ENCODE measurements at regions not wholly inside any gene's neighbourhood (a gene's known extent, or its start where the extent isn't known, plus 50 kb on each side); places are given as distances from the start of the nearest gene placed in this dataset.
"Not testable (repeated sequence)": the region's sequence is repeated elsewhere in the genome, so short reads cannot be mapped to it uniquely, and the experiment has no call there.

DNA sequence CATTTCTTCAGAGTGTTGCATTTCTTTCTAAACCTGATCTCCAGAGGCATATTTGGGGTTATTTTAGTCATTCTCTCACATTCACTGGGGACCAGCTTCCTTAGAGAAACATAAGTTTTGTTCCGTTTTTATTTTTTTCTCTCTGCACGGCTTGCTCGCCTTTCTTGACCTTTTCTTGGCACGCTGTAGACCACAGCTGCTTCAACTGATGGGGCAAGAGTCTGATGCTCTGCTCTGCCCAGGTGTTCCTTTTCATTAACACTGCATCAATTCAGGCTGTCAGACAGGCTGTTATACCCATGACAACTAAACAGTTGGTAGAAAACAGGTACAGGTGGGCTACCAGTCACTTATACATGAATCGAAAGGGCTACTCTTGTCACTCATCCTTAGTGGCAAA lies 682.2 kb upstream of the DIAPH2 start:
- no peak for DNase-seq

DNA sequence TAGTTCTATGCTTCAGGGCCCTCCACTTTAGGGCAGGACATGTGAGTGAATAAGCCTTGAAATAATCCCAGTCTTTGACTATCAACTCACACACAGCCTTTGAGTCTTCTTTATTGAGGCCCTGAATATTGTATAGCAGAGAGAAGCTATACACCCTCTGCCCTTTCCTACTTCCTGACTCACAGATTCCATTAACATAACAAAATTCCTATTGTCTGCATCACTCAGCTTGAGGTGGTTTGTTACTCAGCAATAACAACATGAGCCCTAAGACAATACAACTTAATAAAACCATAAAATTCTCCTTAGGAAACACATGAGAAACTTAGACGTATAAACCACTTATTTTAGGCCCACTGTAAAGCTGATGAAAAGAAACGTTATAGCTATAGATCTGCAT lies 680.3 kb upstream of the DIAPH2 start:
- DNase-seq = no peak

GRCh38 chrX:96006281-96006680 lies 678.4 kb upstream of the DIAPH2 start:
- DNase-seq = no peak

- no peak for DNase-seq
Observed at GRCh38 chrX:96027407-96027806, 657.2 kb upstream of the DIAPH2 start.

GRCh38 chrX:96052078-96052477 lies 632.6 kb upstream of the DIAPH2 start:
- DNase-seq = no peak

DNA sequence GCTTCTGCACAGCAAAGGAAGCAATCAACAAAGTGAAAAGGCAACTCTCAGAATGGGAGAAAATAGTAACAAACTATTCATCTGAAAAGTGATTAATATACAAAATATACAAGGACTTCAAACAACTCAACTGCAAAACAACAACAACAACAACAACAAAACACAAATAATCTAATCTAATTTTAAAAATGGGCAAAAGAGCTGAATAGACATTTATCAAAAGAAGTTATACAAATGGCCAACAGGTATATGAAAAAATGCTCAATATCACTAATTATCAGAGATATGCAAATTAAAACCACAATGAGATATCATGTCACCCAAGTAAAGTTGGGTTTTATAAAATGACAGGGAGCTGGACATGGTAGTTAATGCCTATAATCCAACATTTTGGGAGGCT lies 602.8 kb upstream of the DIAPH2 start:
- DNase-seq = no peak

GRCh38 chrX:96094616-96095015 lies 590.0 kb upstream of the DIAPH2 start:
- no peak for DNase-seq

DNA sequence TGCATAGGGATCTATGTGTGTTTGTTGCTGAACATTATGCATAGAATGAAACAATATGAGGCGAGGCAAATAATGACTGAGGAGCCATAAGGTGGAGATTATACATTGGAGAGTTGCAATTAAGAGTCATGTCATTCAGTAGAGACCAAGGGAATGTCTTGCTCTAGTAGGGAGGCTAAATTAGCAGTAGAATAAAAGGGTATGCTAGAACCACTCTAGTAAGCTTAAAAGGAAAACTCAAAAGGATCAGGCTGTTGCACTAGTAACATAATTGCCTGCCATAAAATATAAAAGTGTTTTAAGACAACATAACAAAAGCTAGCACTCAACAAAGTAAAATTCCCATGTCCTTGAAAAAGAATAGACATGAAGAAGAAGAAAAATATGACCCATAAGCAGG lies 586.2 kb upstream of the DIAPH2 start:
- DNase-seq = no peak

- no peak for DNase-seq
Observed at GRCh38 chrX:96102997-96103396, 581.6 kb upstream of the DIAPH2 start.

DNA sequence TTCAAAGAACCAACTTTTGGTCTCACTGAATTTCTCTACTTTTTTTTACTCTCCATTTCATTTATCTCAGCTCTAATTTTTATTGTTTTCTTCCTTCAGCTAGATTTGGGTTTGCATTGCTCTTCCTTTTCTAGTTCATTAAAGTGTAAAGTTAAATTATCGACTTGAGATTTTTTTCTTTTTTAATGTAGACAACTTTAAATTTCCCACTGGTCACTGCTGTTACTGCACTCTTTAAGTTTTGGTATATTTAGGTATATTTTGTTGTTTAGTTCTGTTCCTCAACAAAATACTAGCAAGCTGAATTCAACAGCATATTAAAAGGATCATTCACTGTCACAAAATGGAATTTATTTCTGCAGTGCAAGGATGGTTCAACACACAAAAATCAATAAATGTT lies 572.0 kb upstream of the DIAPH2 start:
- no peak for DNase-seq

DNA sequence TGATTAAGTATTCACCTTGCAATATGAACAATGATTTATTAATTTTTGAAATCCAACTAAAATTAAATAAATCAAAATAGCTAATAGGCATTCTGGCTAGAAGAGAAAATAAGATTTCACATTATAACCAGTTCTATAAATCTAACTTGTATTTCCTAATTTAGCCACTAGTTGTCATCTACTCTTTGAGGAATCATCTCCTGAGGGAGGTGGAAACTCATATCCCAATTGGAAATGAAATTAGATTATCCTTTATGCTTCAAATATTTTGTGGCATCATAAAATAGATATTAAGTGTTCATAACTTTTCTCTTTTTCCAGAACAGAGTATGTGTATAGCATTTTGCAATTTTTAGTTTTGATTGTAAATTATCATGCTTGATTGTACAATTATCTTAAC lies 558.5 kb upstream of the DIAPH2 start:
- no peak for DNase-seq

GRCh38 chrX:96128058-96128457 lies 556.6 kb upstream of the DIAPH2 start:
- DNase-seq = not testable (repeated sequence)

- DNase-seq = no peak
Observed at GRCh38 chrX:96140796-96141195, 543.8 kb upstream of the DIAPH2 start.

- no peak for DNase-seq
Observed at GRCh38 chrX:96147681-96148080, 537.0 kb upstream of the DIAPH2 start.

- DNase-seq = no peak
Observed at GRCh38 chrX:96170626-96171025, 514.0 kb upstream of the DIAPH2 start.

GRCh38 chrX:96176921-96177320 lies 507.7 kb upstream of the DIAPH2 start:
- no peak for DNase-seq

DNA sequence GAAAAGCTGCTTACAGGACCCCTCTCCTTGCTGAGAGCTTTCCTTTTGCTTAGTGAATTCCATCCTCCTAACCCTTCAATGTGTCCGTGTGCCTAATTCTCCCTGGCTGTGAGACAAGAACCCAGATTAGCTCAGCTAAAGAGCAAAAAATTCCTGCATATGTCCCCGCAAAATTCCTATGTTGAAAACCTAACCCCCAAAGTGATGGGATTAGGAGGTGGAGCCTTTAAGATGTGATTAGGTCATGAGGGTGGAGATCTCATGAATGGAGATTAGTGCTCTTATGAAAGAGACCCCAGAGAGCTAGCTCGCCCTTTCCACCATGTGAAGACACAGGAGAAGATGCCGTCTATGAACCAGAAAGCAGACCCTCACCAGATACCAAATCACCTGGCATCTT lies 503.0 kb upstream of the DIAPH2 start:
- no peak for DNase-seq

DNA sequence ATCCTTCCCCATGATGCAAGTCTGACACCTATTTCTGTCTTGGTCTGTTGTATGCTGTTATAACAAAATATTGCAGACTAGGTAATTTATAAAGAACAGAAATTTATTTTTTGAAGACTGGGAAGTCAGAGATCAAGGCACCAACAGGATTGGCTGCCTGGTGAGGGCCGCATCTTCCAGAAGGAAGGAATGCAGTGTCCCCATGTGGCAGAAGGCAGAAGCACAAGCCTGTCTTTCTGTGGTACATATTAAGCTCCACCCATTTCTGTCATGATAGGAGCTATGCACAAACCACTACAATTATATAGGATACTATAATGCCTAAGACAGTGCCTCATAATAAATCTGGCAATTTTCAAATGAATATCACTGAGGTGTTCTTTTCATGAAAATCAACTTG lies 502.3 kb upstream of the DIAPH2 start:
- DNase-seq = no peak

DNA sequence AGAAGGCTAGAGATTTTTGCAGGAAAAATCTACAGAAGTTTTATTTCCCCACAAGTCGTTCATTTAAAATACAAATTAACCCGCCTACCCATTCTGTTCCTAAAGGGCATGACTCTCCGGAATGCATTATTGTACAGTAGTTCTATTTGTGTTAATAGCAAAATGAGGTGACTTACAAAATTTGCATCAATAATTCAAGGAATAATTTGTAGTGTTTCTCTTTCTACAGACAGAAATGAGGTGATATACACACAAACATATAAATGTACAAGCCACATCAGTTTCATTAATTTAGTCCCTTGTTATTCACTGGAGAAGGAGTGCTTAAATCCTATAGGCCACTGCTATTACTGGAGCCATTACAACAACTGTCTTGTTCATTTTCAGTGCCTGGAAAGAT lies 501.3 kb upstream of the DIAPH2 start:
- no peak for DNase-seq

DNA sequence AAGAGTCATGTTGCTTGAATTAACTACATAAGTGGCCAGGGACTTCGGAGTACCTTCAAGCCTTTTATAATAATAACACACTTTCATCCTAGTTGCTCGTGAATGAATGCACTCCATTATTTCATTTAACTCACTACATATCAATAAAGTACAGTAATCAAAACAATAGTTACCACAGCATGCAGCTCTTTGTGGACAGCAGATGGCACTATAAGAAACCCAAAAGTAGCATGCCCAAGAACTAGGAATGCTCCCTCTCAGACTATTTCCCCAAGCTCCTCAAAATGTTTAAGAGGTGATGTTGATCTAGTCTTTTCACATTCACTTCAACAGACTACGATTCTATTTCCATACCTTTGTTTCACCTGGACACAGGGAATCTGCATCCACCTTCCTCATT lies 500.8 kb upstream of the DIAPH2 start:
- no peak for DNase-seq

GRCh38 chrX:96204928-96205327 lies 479.7 kb upstream of the DIAPH2 start:
- no peak for DNase-seq

DNA sequence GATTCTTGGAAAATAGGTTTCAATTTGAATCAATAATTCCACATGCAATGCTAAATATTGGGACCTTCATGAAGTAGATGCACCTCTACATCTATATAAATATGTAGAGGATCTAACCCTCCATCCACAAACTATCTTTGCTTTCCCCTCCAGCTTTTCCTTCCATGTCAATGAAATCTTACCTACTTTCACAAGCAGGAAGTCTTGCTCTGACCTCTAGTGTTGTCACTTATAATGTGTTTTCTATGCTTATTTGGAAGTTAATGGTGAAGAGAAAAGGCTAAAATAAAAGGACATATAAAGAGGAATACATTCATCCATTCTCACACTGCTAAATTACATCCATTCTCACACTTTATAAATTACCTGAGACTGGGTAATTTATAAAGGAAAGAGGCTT lies 472.7 kb upstream of the DIAPH2 start:
- no peak for DNase-seq

GRCh38 chrX:96214681-96215080 lies 470.0 kb upstream of the DIAPH2 start:
- DNase-seq = not testable (repeated sequence)

DNA sequence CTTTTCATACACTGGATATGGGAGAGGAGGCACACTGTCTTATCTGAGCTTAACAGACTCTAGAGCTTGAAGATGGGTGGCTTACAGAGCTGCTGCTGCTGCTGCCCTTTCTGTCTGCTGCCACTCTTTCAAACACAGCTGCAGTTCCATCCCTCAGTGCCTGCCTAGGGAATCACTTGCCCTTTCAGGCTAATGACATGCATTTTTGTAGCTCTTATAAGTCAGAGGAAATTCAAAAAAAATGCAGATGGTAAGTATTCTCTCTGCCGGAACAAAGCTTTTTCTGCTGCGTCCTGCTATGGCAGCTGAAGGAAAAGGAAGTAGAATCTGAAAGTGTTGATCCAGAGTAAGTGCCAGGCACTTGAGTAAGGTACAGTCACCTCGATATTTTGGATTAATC lies 460.4 kb upstream of the DIAPH2 start:
- DNase-seq = no peak

GRCh38 chrX:96244955-96245354 lies 439.7 kb upstream of the DIAPH2 start:
- DNase-seq = no peak

DNA sequence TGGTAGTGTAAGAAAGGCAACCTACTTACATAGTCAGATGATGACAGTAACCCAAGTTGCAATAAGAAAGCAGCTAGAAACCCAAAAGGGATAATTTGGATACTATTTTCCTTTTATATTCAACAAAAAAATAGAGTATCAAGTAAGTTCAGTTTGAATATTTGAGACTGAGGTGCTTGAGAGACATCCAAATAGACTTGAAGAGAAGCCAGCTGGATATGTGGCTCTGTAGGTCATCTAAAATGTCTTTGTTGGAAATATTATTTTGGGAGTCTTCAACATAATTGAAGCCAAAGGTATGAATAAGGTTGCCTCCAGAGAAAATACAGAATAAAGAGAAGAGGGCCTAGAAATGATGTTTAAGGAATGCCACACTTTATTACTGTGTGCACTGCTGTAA lies 438.2 kb upstream of the DIAPH2 start:
- no peak for DNase-seq

Measured in NCI-H1436 (cell line).